BLaER1 treated with 17β-estradiol and CSF1 and Interleukin-3, amounts not matched to agents 10 nM and 100 nM (cell line): ENCODE measurements at regions not wholly inside any gene's neighbourhood (a gene's known extent, or its start where the extent isn't known, plus 50 kb on each side); places are given as distances from the start of the nearest gene placed in this dataset.

Experiments used
- H3K27ac ChIP-seq, 11 experiments: shearing (Covaris generic); formaldehyde crosslinking; 2 replicates each; pipeline ENCODE4 v1.8.1; 2022
- H3K27me3 ChIP-seq, 11 experiments: shearing (Covaris generic); formaldehyde crosslinking; 2 replicates each; pipeline ENCODE4 v1.8.1; 2022
- H3K36me3 ChIP-seq, 11 experiments: shearing (Covaris generic); formaldehyde crosslinking; 2 replicates each; pipeline ENCODE4 v1.8.1; 2022
- H3K4me1 ChIP-seq, 10 experiments: shearing (Covaris generic); formaldehyde crosslinking; 2 replicates each; pipeline ENCODE4 v1.8.1; 2022
- H3K4me2 ChIP-seq, 11 experiments: shearing (Covaris generic); formaldehyde crosslinking; 2 replicates each; pipeline ENCODE4 v1.8.1; 2022
- H3K4me3 ChIP-seq, 10 experiments: shearing (Covaris generic); formaldehyde crosslinking; 2 replicates each; pipeline ENCODE4 v1.8.1; 2022
- H3K9ac ChIP-seq, 11 experiments: shearing (Covaris generic); formaldehyde crosslinking; 2 replicates each; pipeline ENCODE4 v1.8.1; 2022
- H3K9me3 ChIP-seq, 11 experiments: shearing (Covaris generic); formaldehyde crosslinking; replicated peaks in 1 of 11; 2 replicates each; pipeline ENCODE4 v1.8.1; 2022
- H4K20me1 ChIP-seq, 11 experiments: shearing (Covaris generic); formaldehyde crosslinking; 2 replicates each; pipeline ENCODE4 v1.8.1; 2022
- Cebpa-rat ChIP-seq, 11 experiments: shearing (Covaris generic); IDR thresholded peaks; 2 replicates each; pipeline ENCODE4 v1.8.1; 2022

DNA sequence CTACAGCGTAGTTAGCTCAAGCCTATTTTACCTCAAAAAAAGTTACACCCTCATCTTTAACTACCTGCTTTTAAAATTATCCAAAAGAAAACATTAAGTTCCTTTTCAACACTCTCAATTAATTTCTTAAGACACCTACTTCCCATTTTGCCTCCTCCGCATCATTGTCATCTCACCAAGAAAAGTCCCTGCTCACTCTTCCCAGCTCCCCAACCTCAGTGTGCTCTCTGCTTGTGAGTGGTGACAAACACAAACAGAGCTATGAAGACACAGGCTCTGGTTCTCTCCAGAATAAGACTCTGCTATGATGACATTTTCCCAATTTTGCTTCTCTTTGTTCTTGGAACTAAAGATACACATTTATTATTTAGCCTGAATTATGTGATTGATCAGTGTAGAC is 385.1 kb upstream of the HTR2A start:
- Histone ChIP-seq H3K27me3 (no peaks in the 10 kb centered on the region), H3K9me3 (no peaks in the 10 kb centered on the region), H3K4me2 (no peak overlapping the region), H3K36me3 (no peaks in the 10 kb centered on the region), H4K20me1 (no peaks in the 10 kb centered on the region), H3K27ac (no peak overlapping the region), H3K4me1 (no peaks in the 10 kb centered on the region), H3K9ac (no peak overlapping the region), H3K4me3 (no peak overlapping the region)
- no peak for TF ChIP-seq Cebpa-rat (IDR thresholded peaks at IDR 0.05)

DNA sequence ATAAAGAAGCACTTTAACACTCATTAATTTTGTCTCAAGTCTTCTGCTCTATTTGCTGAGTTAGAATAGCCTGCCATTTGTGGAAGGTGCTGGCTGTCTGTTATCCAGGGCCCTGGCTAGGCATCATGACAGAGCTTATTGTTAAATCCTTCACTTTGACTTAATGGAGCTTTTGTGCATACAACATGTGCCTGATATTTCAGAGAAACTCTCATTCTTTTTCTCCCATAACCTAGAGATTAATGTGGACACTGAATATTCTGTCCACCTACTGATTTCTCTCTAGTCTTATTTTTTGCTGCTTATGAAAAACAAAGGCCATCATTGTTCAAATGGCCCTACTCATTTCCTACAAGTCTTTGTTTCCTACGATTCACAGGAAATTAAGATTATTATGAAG is 383.1 kb upstream of the HTR2A start:
- no peak for TF ChIP-seq Cebpa-rat (IDR thresholded peaks at IDR 0.05)
- H3K9me3 ChIP-seq = no peaks in the 10 kb centered on the region
- no peak overlapping the region for H3K27ac ChIP-seq
- H4K20me1 ChIP-seq = no peaks in the 10 kb centered on the region
- no peak overlapping the region for H3K9ac ChIP-seq
- no peak overlapping the region for H3K4me2 ChIP-seq
- H3K27me3 ChIP-seq = no peaks in the 10 kb centered on the region
- H3K4me1 ChIP-seq = no peaks in the 10 kb centered on the region
- H3K36me3 ChIP-seq = no peaks in the 10 kb centered on the region
- H3K4me3 ChIP-seq = no peak overlapping the region

DNA sequence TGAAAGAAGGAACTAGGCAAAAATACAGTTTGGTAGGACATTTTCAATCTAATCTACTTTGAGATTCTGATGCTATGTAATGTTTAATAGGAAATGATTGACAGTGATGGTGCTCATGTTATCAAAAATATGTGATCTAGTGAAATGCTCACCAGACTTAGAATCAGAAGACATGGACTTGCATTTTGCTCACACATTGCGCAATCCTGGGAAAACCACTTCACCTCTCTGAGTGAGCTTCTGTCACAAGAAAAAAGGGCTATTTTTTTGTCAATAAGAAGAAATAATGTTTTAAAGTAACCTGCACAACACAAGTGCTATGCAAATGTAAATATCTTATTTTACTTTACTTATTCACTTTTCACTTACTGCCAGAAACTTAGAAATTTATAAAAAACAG is 380.9 kb upstream of the HTR2A start:
- no peak overlapping the region for H3K27ac ChIP-seq
- no peak overlapping the region for H3K4me2 ChIP-seq
- H3K9ac ChIP-seq = no peak overlapping the region
- TF ChIP-seq Cebpa-rat (IDR thresholded peaks at IDR 0.05) = peak in 7 of 11 experiments; percentile 41 to 92 (median 88); a peak in 12 of 22 replicates
- H3K9me3 ChIP-seq = no peaks in the 10 kb centered on the region
- no peaks in the 10 kb centered on the region for H3K4me1 ChIP-seq
- no peaks in the 10 kb centered on the region for H3K36me3 ChIP-seq
- H3K27me3 ChIP-seq = no peaks in the 10 kb centered on the region
- no peak overlapping the region for H3K4me3 ChIP-seq
- no peaks in the 10 kb centered on the region for H4K20me1 ChIP-seq

DNA sequence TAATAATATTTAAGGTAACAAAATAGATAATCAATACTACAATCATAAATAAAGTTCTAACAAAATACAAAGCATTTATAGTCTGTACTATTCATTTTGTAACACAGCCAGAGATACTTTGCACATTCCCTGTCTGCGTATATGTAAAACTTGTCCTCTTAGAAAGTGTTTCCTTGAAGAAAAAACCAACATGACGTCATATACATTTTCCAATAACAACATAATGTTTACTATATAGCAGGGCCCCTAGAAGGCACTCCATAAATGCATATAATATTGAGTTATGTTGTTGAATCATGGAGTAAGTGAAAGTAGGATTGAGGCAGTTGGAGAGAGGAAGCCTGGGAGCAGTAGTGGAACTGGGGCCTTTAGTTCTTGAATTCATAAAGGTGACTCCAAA is 371.4 kb upstream of the HTR2A start:
- Histone ChIP-seq H3K4me2 (no peak overlapping the region), H3K4me3 (no peak overlapping the region), H3K27ac (no peak overlapping the region), H4K20me1 (no peaks in the 10 kb centered on the region), H3K36me3 (no peaks in the 10 kb centered on the region), H3K27me3 (no peaks in the 10 kb centered on the region), H3K9me3 (peaks cover 0 to 6% (median 0%) of the 10 kb centered on the region in 11 experiments; a peak in 5 of 22 replicates), H3K9ac (no peak overlapping the region), H3K4me1 (no peaks in the 10 kb centered on the region)
- no peak for TF ChIP-seq Cebpa-rat (IDR thresholded peaks at IDR 0.05)

DNA sequence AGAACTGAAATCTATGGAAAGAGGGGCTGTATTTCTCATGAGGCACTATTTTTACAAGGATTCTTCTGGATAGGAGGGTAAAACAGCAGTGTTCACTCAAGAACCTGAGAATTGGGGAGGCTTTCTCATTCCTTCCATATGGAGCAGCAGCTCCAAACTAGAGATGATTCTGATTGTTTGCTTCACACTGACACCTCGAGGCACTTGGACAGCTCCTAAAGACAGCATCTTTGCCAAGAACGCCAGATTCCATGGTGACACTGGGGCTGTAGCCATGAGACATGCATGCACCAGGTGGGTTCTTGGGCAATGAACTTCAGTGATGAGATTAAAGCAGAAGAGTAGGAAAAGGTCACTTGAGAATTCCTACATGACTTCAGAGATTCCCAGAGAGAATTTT is 361.5 kb upstream of the HTR2A start:
- no peaks in the 10 kb centered on the region for H3K9me3 ChIP-seq
- H3K36me3 ChIP-seq = no peaks in the 10 kb centered on the region
- no peaks in the 10 kb centered on the region for H3K4me1 ChIP-seq
- H3K4me3 ChIP-seq = no peak overlapping the region
- H3K9ac ChIP-seq = no peak overlapping the region
- TF ChIP-seq Cebpa-rat (IDR thresholded peaks at IDR 0.05) = no peak
- no peak overlapping the region for H3K27ac ChIP-seq
- H3K27me3 ChIP-seq = no peaks in the 10 kb centered on the region
- no peaks in the 10 kb centered on the region for H4K20me1 ChIP-seq
- H3K4me2 ChIP-seq = no peak overlapping the region

DNA sequence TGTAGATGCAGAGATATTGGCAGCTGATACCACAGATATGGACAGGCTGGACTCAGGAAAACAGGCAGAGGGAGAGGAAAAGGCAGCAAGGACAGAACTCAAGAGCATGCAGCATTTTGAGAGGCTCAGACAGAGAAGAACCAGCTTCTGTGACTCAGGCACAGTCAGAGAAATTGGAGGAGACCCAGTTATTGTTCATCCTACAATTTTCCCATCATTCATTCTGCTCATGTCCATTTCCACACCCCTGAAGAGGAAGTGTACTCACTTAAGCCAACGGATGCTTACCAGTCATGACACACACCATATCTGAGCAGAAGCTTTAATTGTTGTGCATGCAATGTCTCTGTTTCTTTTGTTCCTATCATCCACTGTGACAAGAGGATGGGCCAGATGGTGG is 359.8 kb upstream of the HTR2A start:
- Histone ChIP-seq H3K4me3 (no peak overlapping the region), H3K9me3 (no peaks in the 10 kb centered on the region), H3K27me3 (no peaks in the 10 kb centered on the region), H3K4me1 (no peaks in the 10 kb centered on the region), H3K36me3 (no peaks in the 10 kb centered on the region), H3K27ac (no peak overlapping the region), H3K9ac (no peak overlapping the region), H3K4me2 (no peak overlapping the region), H4K20me1 (no peaks in the 10 kb centered on the region)
- TF ChIP-seq Cebpa-rat (IDR thresholded peaks at IDR 0.05) = no peak

DNA sequence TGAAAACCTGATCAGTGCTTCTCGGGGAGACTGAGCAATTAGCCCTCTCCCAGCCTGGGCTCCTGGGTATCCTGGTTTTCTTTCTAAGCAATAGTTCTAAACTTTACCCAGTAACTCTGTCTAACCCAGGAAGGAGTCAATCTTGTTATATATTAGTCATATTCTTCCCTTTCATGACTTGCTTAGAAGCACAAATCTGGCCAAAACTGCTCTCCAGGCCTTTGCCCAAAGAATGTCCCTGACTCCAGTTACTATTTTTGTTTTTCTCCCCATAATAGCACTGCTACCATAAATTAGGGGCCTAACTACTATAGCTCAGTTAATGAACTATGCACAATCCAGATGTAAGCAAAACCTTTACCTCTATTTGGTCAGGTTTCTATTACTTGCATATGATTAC is 355.8 kb upstream of the HTR2A start:
- no peaks in the 10 kb centered on the region for H3K4me1 ChIP-seq
- H3K27ac ChIP-seq = no peak overlapping the region
- H3K9me3 ChIP-seq = no peaks in the 10 kb centered on the region
- H3K36me3 ChIP-seq = no peaks in the 10 kb centered on the region
- H3K4me2 ChIP-seq = no peak overlapping the region
- H3K9ac ChIP-seq = no peak overlapping the region
- no peaks in the 10 kb centered on the region for H4K20me1 ChIP-seq
- H3K27me3 ChIP-seq = no peaks in the 10 kb centered on the region
- no peak for TF ChIP-seq Cebpa-rat (IDR thresholded peaks at IDR 0.05)
- no peak overlapping the region for H3K4me3 ChIP-seq

DNA sequence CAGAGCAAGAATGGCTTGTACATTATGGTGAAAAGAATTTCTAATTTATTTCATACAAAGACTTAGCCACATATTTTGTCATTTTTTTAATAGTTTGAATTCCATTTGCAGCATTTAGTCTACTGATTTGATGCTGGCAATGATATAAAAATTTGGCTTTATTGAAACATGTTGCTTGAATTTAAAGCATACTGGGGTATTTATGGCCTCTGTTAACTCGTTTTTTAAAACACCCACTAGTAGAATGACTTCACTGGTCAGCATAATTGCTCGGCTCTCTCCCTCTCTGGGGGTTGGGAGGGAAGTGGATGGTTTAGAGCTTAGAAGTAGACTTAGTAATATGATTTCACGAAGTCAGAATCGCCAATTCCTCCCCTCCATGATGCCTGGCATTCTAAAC is 354.9 kb upstream of the HTR2A start:
- no peaks in the 10 kb centered on the region for H3K27me3 ChIP-seq
- no peaks in the 10 kb centered on the region for H3K9me3 ChIP-seq
- H4K20me1 ChIP-seq = no peaks in the 10 kb centered on the region
- no peak overlapping the region for H3K27ac ChIP-seq
- no peak for TF ChIP-seq Cebpa-rat (IDR thresholded peaks at IDR 0.05)
- H3K4me1 ChIP-seq = no peaks in the 10 kb centered on the region
- no peak overlapping the region for H3K9ac ChIP-seq
- H3K4me3 ChIP-seq = no peak overlapping the region
- no peak overlapping the region for H3K4me2 ChIP-seq
- no peaks in the 10 kb centered on the region for H3K36me3 ChIP-seq

DNA sequence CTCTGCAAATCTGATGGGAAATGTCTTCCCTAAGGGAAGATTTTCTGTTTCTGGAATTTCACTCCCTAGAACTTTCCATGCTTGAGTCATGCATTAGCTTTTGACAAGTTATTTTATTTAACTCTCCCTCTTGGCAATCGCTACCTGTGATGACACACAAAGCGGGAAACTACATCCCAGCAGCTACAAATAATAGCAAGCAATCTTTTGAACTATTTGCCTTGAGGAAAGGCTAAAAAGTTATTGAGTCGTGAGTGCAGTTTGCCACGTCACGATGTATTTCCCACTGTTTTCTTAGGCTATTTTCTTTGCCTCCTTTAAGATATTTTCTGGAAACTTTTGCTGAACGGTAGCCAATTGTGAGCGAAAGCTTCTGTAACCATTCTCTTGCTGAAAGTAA is 353.3 kb upstream of the HTR2A start:
- H3K9me3 ChIP-seq = no peaks in the 10 kb centered on the region
- no peaks in the 10 kb centered on the region for H3K36me3 ChIP-seq
- H3K4me1 ChIP-seq = no peaks in the 10 kb centered on the region
- H3K27me3 ChIP-seq = no peaks in the 10 kb centered on the region
- H3K9ac ChIP-seq = no peak overlapping the region
- no peak for TF ChIP-seq Cebpa-rat (IDR thresholded peaks at IDR 0.05)
- no peak overlapping the region for H3K4me2 ChIP-seq
- no peaks in the 10 kb centered on the region for H4K20me1 ChIP-seq
- no peak overlapping the region for H3K4me3 ChIP-seq
- no peak overlapping the region for H3K27ac ChIP-seq

DNA sequence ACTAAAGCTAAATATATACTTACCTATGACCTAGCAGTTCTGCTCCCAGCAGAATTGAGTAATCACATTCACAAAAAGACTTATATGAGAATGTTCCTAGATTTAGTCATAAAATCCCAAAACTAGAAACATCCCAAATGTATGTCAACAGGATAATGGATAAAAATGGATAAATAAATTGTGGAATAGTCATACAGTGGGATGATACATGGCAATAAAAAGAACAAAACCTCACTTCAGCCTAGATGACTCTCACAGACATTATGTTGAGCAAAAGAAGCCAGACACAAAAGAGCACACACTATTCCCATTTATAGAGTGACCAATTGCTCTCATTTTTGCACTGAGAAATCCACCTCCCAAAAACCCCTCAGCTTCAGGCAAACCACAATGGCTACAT is 352.4 kb upstream of the HTR2A start:
- Histone ChIP-seq H4K20me1 (no peaks in the 10 kb centered on the region), H3K27me3 (no peaks in the 10 kb centered on the region), H3K9me3 (no peaks in the 10 kb centered on the region), H3K4me1 (no peaks in the 10 kb centered on the region), H3K27ac (no peak overlapping the region), H3K4me2 (no peak overlapping the region), H3K4me3 (no peak overlapping the region), H3K9ac (no peak overlapping the region), H3K36me3 (no peaks in the 10 kb centered on the region)
- no peak for TF ChIP-seq Cebpa-rat (IDR thresholded peaks at IDR 0.05)

DNA sequence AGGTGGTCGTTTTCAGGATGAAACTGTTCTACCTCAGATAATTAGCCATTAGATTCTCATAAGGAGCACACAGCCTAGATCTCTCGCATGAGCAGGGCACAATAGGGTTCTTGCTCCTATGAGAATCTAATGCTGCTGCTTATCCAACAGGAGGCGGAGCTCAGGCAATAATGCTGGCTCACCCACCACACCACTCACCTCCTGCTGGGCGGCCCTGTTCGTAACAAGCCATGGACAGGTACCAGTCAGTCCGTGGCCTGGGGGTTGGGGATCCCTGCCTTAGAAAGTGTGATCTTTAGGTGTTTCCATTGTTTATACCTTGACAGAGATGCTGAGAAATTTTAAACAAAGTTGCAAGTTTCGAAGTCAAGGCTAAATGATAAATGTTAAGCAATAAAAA is 344.6 kb upstream of the HTR2A start:
- no peak overlapping the region for H3K4me2 ChIP-seq
- H3K4me3 ChIP-seq = no peak overlapping the region
- no peaks in the 10 kb centered on the region for H4K20me1 ChIP-seq
- H3K4me1 ChIP-seq = no peaks in the 10 kb centered on the region
- no peaks in the 10 kb centered on the region for H3K27me3 ChIP-seq
- H3K9ac ChIP-seq = no peak overlapping the region
- no peak overlapping the region for H3K27ac ChIP-seq
- TF ChIP-seq Cebpa-rat (IDR thresholded peaks at IDR 0.05) = no peak
- H3K9me3 ChIP-seq = no peaks in the 10 kb centered on the region
- no peaks in the 10 kb centered on the region for H3K36me3 ChIP-seq
